Nephron (organoid): ENCODE measurements at regions not wholly inside any gene's neighbourhood (a gene's known extent, or its start where the extent isn't known, plus 50 kb on each side); places are given as distances from the start of the nearest gene placed in this dataset.

Source experiments
- H3K27ac Mint-ChIP-seq, 3 experiments: 2 replicates each; pipeline ENCODE4 v1.8.0; 2020; ENCODE audit warnings: mixed read lengths in 3 of 3, mild to moderate bottlenecking in 2 of 3, moderate library complexity in 1 of 3
- H3K27me3 Mint-ChIP-seq: 2 replicates; pipeline ENCODE4 v1.8.0; 2021; ENCODE audit warnings: low read depth, mild to moderate bottlenecking, moderate library complexity, mixed read lengths
- H3K36me3 Mint-ChIP-seq: 2 replicates; pipeline ENCODE4 v1.8.0; 2020; ENCODE audit warnings: low read depth, mixed read lengths
- H3K4me1 Mint-ChIP-seq: 2 replicates; pipeline ENCODE4 v1.8.0; 2020; ENCODE audit warnings: mixed read lengths
- H3K4me3 Mint-ChIP-seq, 3 experiments: 2 replicates each; pipeline ENCODE4 v1.8.0; 2020; ENCODE audit warnings: mild to moderate bottlenecking in 3 of 3, mixed read lengths in 3 of 3, moderate library complexity in 2 of 3
- H3K9me3 Mint-ChIP-seq: 2 replicates; pipeline ENCODE4 v1.8.0; 2020; ENCODE audit warnings: mixed read lengths
- TF ChIP-seq, protein P1 (sequence below), 3 experiments: fragments of 200-600 bp; sonication (generic); IDR thresholded peaks; one replicate each; pipeline ENCODE4 v1.5.0; 2021; ENCODE audit warnings: antibody characterized with exemption in 3 of 3; ENCODE audit not compliant: unreplicated experiment in 3 of 3

DNA sequence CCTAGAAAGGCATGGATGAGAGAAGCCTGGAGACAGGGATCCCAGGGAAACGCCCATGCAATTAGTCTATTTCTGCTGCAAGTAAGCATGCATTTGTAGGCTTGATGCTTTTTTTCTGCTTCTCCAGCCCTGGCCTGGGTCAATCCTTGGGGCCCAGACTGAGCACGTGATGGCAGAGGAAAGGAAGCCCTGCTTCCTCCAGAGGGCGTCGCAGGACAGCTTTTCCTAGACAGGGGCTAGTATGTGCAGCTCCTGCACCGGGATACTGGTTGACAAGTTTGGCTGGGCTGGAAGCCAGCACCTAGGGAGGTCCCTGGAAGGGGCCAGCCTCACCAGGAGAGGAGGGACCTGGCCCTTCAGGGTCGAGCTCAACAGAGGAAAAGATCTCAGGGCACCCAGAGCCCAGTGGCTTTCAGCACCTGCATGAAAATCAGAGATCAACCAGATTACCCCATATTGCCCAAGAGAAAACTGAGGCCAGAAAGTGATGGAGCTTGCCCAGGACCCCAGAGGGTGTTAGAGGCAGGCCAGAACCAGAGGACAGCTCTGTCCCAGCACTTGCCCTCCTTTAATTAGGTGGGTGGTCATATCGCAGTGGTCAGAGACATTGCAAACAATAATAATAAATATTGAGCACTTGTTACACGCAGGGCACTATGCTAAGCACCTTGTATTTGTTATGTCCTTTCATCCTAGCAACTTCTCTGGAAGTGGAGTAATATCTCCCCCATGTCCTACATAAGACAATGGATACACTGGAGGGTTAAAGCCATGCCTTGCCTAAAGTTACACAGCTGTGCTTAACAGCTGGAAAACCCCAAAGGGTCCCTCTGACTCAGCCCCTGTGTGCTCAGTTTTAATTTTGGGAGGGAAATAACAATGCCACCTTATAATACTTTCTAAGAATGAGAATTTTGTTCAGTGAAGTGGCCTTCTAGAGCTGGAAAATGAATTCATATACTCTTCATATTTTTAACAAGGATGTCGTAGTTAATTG lies 67.1 kb downstream of the KLF4 start:
- H3K27ac Mint-ChIP-seq, result peak overlapping the region in 1 of 3 experiments; percentile 64
- no peaks in the 10 kb centered on the region for H3K9me3 Mint-ChIP-seq
- H3K4me3 Mint-ChIP-seq, result no peak overlapping the region
- H3K4me1 Mint-ChIP-seq, result peaks cover 13% of the 10 kb centered on the region
- no peaks in the 10 kb centered on the region for H3K36me3 Mint-ChIP-seq
- H3K27me3 Mint-ChIP-seq, result peaks cover 14% of the 10 kb centered on the region
- TF ChIP-seq, protein P1, sequence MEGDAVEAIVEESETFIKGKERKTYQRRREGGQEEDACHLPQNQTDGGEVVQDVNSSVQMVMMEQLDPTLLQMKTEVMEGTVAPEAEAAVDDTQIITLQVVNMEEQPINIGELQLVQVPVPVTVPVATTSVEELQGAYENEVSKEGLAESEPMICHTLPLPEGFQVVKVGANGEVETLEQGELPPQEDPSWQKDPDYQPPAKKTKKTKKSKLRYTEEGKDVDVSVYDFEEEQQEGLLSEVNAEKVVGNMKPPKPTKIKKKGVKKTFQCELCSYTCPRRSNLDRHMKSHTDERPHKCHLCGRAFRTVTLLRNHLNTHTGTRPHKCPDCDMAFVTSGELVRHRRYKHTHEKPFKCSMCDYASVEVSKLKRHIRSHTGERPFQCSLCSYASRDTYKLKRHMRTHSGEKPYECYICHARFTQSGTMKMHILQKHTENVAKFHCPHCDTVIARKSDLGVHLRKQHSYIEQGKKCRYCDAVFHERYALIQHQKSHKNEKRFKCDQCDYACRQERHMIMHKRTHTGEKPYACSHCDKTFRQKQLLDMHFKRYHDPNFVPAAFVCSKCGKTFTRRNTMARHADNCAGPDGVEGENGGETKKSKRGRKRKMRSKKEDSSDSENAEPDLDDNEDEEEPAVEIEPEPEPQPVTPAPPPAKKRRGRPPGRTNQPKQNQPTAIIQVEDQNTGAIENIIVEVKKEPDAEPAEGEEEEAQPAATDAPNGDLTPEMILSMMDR (IDR thresholded peaks at IDR 0.05; ENCODE audit: unreplicated experiment in 3 of 3), result peak; percentile 52 to 67 (median 54)

DNA sequence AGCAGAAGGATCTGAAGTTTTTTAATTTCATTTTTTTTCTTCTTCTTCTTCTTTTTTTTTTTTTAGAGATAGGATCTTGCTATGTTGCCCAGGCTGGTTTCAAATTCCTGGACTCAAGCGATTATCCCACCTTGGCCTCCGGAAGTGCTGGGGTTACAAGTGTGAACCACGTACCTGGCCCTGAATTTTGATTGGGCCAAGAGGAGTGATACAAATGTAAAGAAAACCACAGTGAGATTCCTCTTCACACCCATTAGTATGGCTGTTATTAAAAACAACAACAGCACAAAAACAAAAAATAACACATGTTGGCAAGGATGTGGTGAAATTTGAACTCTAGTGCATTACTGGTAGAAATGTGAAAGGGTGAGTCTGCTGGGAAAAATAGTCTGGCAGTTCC lies 79.1 kb downstream of the KLF4 start:
- Mint-ChIP-seq H3K4me1 (peaks cover 5% of the 10 kb centered on the region), H3K27ac (no peak overlapping the region), H3K4me3 (no peak overlapping the region), H3K9me3 (no peaks in the 10 kb centered on the region), H3K27me3 (no peaks in the 10 kb centered on the region), H3K36me3 (no peaks in the 10 kb centered on the region)
- TF ChIP-seq, protein P1 (IDR thresholded peaks at IDR 0.05; ENCODE audit: unreplicated experiment in 3 of 3), result no peak

DNA sequence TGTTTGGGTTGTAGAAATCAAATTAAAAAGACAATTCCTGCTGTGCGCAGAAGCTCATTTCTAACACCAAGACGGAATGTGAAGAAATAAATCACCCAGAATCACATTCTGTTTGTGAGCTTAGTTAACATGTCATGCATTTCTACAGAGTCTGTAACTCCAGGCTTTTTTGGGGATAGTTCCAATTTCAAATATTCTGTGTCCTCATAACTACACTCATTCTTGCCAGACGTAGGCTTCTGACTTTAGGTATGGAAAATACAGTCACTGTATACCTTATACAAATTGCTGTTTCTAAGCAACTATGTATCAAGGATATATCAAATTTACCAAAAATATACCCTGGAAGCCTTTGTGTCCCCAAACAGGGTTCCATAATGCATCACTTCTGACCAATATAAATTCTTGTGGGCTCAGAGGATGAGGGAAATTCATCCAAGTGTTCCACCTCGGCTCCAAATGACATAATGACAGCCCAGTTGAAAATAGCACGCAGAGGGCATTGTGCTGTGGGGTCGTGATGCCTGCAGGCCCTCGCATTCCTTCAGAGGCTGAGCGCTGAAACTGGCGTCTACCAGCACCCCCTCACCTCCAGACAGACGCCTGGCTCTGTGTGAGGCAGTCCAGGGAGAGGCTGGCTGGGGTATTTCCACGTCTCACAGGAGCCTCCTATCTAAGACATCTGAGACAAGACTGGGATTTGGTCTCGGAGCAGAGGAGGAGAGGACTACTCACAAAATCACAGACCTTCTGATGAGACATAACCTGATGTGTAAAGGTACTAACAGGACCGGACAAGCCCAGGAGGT lies 79.8 kb downstream of the KLF4 start:
- no peaks in the 10 kb centered on the region for H3K36me3 Mint-ChIP-seq
- no peak overlapping the region for H3K4me3 Mint-ChIP-seq
- H3K4me1 Mint-ChIP-seq, result peaks cover 5% of the 10 kb centered on the region
- H3K27ac Mint-ChIP-seq, result no peak overlapping the region
- no peaks in the 10 kb centered on the region for H3K9me3 Mint-ChIP-seq
- TF ChIP-seq, protein P1 (IDR thresholded peaks at IDR 0.05; ENCODE audit: unreplicated experiment in 3 of 3), result no peak
- H3K27me3 Mint-ChIP-seq, result no peaks in the 10 kb centered on the region

DNA sequence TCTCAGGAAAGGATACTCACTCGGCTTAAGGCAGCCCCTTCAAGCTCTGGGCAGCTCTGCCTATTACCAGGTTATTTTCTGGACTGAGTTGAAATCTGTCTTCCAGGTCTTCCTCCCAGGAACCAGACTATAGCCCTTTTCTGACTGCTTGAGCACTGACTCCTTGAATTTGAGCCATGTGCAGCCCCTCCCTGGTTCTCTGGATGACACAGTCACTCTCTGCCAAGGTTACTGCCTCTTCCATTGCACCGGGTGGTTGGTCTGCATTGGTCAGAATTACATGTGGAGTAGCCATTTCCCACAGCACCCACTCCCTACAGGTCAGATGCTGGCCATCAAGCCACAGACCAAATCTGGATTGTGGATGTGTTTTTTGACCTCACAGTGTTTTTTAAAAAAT lies 81.9 kb downstream of the KLF4 start:
- H3K27me3 Mint-ChIP-seq, result no peaks in the 10 kb centered on the region
- H3K4me3 Mint-ChIP-seq, result no peak overlapping the region
- no peaks in the 10 kb centered on the region for H3K36me3 Mint-ChIP-seq
- no peaks in the 10 kb centered on the region for H3K9me3 Mint-ChIP-seq
- peaks cover 23% of the 10 kb centered on the region for H3K4me1 Mint-ChIP-seq
- TF ChIP-seq, protein P1 (IDR thresholded peaks at IDR 0.05; ENCODE audit: unreplicated experiment in 3 of 3), result no peak
- H3K27ac Mint-ChIP-seq, result no peak overlapping the region

DNA sequence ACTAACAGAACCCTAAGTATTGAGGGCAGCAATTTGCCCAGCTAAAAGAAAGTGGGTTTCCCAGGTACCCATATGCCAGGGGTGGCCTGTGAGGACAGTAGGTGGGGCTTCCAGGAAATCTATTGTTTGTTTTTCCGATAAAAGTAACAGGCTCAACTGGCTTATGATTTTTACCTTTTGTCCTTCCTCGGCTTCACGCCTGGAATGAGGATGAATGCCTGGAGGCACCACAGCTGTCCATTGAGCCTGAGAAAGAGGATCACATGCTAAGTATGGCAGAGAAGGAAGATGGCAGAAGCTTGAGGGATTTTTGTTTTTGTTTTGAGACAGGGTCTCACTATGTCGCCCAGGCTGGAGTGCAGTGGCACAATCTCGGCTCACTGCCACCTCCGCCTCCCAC lies 84.1 kb downstream of the KLF4 start:
- H3K4me1 Mint-ChIP-seq, result peaks cover 23% of the 10 kb centered on the region
- H3K9me3 Mint-ChIP-seq, result peaks cover 5% of the 10 kb centered on the region
- no peaks in the 10 kb centered on the region for H3K27me3 Mint-ChIP-seq
- H3K27ac Mint-ChIP-seq, result no peak overlapping the region
- TF ChIP-seq, protein P1 (IDR thresholded peaks at IDR 0.05; ENCODE audit: unreplicated experiment in 3 of 3), result no peak
- H3K36me3 Mint-ChIP-seq, result no peaks in the 10 kb centered on the region
- no peak overlapping the region for H3K4me3 Mint-ChIP-seq
